HTR-8/SVneo (cell line): ENCODE measurements at regions not wholly inside any gene's neighbourhood (a gene's known extent, or its start where the extent isn't known, plus 50 kb on each side); places are given as distances from the start of the nearest gene placed in this dataset.

Experiments used
- DNase-seq: peaks from one replicate; pipeline ENCODE4 v3.0.0; 2011; ENCODE audit warnings: low spot score, mixed read lengths; ENCODE audit not compliant: insufficient read length
- FAIRE-seq: peaks from 2 replicates; lab custom pipeline; 2011; peaks lifted over from hg19 to GRCh38; lab: Jason Lieb, UNC

DNA sequence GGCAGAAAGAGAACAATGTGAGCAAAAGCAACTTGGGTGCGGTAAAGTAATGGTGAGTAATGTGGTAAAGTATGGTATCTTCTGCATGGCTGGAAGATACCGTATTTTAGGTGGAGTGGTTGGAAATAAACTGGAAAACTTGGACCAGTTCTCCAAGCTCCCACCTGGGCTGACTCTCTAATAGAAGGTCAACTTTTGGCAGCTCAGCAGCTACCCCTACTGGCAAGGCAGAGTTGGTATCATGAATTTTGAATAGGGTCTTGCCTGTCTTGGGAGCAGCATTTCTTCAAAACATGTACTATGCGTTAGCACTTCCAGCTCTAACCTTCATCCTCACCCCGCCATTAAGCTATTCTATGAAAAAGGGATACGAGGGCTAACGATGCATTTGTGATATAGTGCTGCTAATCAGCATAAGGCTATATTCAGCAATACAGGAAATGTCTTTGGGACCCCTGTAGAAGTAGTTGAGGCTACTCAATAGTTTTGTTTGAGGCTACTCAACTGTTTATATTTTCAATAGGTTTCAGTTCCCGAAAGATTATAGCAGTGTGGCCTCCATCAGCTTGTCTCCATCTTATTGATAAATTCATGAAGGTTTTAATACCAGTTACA lies 276.3 kb upstream of the FAR2 start:
- FAIRE-seq: no peak

DNA sequence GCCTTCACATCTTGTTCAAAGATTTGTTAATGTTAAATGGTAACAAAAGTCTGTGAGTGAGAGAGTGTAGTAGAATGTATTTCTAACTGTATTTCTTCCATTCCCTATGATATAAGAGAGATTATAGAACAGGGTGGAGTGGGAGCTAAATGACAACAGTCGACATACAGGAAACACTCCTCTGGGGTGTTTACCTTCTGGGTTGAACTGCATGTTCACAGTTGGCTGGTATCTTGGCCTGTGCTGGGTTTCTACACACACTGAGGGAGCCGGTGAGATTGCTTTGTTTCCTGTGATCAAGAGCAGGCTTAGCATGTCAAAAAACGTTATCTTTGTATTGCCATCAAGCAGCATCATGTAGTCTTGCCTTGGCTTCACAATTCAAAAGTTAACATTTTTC lies 274.3 kb upstream of the FAR2 start:
- FAIRE-seq: no peak
- DNase-seq: no peak

More for the DNA sequence above, 276.3 kb upstream of the FAR2 start:
- DNase-seq: peak; percentile 5

DNA sequence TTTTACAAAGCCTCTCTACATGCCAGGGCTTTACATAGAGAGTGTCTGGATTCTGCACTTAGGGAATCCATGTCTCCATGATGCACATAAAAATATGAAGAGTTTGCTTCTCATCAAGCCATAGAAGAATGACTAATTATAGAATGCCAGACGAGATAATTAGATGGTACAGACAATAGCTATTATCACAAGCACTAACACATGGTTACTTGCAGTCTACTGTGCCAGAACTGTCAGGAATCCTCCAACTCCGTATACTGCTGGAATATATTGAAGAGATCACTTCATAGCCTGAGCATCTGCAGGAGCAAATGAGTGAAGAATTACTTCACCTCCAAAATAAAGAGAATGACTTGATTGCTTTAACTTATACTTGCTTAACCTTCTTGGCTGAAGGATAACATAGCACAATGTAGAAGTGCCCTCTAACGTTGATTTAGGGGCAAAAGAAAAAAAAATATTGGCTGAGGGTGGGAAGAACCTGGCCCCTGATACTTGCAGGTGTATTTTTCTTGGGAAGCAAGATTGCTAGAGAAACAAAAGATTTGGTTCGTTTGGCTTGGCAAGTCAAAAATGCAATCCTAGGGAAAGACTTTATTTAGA lies 272.8 kb upstream of the FAR2 start:
- no peak for DNase-seq
- no peak for FAIRE-seq

DNA sequence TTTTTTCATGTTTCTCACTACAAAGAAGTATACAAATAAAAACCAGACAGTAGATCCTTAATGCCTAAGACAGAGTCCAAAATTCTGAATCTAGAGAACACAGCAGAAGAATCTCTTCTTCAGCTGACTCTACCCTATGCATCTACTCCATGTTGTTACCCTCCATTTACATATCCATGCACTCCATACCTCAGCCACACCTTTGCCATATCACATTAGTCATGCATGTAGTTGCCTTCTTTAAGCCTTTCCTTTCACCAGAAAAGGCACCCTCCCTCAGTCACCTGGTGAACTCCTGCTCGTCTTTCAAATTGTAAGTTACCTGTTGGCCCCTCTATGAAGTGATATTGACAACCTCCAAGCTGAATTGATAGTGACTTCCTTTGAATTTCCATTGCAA lies 271.2 kb upstream of the FAR2 start:
- FAIRE-seq (no peak), DNase-seq (no peak)

DNA sequence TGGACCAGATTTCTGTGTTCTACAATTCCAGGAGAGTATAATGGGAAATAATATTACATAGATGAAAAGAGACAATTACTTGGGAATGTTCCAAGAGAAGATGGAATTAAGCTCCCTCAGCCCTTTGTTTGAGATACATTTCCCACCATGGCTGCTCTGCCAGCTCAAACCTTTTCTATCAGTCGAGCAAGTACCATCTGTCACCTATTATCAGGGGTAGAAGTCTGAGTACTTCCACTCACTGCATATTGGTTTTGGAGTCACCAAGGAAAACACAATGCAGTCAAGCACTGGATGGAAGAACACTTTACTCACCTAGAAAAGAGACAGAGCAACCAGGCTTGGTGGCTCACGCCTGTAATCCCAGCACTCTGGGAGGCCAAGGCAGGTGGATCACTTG lies 270.4 kb upstream of the FAR2 start:
- no peak for FAIRE-seq
- no peak for DNase-seq

DNA sequence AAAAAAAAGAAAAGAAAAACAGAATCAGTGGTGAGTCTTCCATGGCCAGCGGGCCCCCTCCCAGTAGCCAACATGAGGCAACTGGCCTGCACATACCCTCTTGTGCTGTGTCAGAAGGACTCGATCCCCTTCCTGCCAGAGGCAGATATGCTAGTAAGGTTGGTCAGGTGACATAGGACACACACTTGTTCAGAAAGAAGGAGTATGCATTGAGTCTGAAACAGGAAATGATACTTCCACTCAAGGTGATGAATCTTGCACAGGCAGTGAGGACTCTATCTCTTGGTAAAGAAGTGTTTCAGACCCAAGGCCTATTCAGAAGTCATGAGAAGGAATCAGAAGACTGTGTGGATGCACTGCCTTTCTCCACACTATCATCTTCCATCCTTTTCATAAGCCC lies 269.7 kb upstream of the FAR2 start:
- DNase-seq (no peak), FAIRE-seq (no peak)

DNA sequence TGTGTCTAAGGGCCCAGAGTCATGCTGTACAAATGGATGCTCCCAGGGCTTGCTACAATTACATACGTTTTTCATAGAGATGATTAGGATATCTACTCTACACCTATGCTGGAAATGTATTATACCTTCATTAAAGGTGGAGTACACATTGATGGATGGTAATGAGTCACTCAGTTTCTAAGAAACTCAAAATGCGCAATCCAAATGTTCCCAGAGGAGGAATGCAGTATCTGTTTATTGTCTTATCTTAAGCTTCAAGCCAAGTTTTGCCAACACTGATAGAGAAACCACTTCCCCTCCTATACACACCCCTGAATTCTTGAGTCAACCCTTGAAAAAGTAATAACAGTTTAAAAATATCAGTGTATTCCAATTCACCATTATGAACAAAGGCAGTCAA lies 266.6 kb upstream of the FAR2 start:
- FAIRE-seq (no peak), DNase-seq (no peak)

DNA sequence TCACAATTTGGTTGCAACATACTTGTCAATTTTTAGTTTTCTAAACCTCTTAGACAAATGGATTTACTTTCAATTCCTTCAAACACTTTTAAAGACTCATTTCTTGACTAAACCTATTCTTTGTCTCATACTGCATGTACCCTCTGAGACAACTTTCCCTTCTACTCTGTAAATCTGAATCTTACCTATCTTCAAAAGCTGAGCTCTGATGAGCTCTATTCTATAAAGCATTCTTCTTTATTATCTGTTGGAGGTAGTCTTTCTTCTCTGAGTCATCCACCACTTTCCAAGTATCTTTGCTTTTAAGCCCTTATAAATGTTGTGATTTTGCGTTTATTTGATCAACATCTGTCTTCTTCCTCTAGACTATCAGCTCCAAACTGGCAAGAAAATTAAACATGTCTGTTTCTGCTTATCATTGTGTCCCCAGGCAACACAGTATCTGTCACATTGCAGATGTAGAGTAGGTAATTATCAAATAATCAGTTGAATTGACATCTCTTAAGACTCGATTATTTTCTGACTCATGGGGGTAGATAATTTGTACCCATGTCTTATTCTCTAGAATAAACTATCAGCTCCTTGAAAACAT lies 265.6 kb upstream of the FAR2 start:
- DNase-seq (no peak), FAIRE-seq (no peak)

DNA sequence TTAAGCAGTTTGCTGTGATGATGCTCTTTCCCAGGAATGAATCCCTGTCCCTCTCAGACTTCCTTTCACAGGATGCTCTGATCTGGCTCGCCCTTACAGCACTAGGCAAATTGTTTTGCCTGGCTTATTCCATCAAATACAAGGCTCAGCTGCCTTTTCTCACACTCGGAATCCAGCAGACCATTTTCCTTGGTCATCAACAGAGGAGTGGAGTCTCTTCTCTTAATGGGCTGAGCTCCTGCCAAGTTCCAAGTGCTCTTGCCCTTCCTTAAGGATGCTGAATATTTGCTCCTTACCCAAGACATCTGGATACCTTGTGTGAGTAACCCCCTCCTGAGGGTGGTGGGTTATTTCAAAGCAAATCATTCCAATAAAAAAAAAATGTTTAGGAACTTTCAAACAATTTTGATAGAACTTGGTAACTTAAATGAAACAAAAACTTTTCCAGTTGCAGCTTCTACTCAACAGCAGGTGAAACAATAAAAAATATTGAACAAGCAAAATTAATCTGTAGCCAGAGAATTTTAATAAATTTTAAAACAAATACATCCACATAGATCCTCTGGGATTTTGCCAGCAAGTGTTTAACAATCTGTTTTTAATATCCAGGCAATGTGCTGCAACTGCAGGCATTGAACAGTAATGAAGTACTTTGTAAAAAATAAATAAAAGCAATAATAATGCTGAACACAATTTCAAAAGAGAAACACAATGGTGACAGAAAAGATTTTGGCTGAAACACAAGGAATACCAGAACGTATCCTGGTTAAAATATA lies 264.0 kb upstream of the FAR2 start:
- no peak for DNase-seq
- no peak for FAIRE-seq

DNA sequence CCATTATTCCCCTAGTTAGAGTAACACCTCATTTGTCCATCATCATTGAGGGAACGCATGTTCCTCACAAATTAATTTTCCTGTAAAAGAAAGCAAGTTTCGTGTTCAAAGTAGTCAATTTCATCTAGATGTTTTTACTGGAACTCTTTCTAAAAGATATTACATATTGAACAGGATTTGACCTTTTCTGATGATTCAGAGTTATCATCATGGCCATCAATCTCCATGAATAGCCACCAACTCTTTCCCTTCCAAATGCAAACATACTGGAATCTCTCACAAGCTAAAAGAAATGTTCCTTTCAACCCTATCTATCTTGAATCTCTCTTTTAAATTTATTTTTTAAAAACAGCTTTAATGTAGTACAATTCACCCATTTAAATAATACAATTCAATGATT lies 263.1 kb upstream of the FAR2 start:
- DNase-seq: no peak

DNA sequence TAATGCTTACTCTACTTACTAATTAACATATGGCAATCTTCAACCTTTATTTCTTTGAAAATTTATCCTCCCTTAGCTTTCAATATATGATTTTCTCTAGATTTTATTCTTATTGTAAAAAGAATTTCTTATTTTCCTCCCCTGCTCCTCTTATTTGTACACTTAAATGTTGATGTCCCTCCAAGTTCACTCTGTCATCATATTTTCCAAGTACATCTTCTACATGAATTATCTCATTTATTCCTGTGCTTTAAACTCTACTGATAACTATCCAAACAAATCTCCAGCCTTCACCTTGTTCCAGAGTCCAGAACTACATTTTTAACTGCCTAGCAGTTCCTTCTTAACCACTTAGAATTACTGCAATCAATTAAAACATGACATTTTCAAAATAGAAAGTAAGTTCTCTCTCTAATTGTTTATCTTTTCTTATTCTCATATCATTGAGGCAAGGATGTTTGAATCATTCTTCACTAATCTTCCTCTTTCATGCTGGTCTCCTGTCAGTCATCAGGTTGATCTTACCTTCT lies 261.6 kb upstream of the FAR2 start:
- FAIRE-seq: no peak

More for the DNA sequence above, 263.1 kb upstream of the FAR2 start:
- no peak for FAIRE-seq

DNA sequence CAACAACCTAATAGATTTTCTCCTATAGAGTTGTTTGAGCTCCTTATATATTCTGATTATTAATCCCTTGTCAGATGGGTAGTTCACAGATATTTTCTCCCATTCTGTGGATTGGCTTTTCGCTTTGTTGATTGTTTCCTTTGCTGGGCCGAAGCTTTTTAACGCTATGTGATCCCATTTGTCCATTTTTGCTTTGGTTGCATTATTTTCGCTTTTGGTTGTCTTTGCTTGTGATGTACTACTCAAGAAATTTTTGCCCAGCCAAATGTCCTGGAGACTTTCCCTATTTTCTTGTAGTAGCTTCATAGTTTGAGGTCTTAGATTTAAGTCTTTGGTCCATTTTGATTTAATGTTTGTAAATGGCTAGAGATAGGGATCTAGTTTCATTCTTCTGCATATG lies 258.4 kb upstream of the FAR2 start:
- no peak for DNase-seq
- no peak for FAIRE-seq

More for the DNA sequence above, 261.6 kb upstream of the FAR2 start:
- DNase-seq: no peak

DNA sequence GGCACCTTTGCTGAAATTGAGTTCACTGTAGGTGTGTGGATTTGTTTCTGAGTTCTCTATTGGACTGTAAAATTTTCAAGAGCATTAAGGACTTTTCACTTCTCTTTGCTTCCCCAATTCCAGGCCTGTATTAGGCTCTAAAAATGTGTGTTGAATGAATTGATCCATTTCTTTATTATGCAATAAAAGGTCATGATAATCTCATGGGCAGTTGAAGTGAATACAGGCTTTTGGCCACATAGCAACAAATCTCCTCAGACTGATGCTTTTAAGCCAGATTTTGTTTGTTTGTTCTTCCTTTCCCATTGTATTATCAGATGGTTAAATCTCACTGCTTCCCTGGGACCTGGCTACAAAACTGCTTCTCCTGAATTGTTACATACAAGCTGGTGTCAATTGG lies 258.0 kb upstream of the FAR2 start:
- no peak for FAIRE-seq
- DNase-seq: no peak

DNA sequence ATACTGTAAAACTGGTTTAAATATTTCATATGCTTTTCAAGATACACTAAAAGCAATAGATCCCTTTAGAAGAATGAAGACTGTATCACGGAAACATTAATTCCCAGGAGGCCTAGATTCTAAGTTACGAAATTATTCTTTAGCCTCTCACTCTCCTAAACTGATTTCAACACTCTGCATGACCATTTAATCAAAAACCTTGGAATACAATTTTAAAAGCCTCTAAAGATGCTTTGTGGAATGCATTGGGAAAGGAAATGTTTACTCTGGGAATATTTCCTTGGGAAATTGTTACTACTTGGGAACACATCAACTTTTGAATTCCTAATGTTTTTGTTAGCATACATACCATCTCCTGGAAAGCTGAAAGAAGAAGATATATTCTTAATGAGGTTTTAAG lies 255.7 kb upstream of the FAR2 start:
- FAIRE-seq (no peak), DNase-seq (no peak)

DNA sequence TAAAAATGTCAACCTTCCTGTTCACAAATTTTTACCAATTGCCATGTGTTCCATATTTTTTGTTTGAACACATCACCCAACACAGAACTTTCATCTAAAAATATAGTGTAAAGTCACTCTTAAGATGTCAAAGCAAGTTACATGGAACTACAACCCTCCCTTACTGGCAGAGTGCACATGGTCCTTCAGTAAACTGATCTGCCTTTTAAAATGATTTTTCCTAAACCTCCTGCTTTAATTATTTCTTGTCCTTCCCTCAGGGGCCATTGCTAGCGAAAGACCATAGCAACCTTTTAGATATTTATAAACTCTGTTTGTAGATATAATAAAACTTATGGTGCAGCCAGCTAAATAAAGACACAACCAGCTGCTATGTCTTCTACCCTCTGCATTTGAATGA lies 255.2 kb upstream of the FAR2 start:
- no peak for DNase-seq
- no peak for FAIRE-seq

DNA sequence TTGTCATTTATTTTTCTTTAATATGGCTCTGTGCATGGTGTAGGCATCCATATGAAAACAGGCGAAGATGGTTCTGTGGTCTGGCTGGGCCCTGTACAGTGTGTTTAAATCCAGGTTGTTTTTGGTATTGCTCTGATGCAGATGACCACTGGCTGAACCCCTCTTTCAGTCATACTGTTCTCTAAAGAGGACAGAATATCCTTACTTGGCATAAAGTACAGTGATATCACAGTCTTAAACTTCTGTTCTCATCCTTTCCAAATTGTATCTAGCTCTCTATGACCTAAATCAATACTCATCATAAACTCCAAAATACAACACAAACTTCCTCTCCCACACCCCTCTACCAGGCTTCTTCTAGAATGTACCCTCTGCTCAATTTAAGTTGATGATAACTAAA lies 252.7 kb upstream of the FAR2 start:
- FAIRE-seq: no peak
- no peak for DNase-seq

DNA sequence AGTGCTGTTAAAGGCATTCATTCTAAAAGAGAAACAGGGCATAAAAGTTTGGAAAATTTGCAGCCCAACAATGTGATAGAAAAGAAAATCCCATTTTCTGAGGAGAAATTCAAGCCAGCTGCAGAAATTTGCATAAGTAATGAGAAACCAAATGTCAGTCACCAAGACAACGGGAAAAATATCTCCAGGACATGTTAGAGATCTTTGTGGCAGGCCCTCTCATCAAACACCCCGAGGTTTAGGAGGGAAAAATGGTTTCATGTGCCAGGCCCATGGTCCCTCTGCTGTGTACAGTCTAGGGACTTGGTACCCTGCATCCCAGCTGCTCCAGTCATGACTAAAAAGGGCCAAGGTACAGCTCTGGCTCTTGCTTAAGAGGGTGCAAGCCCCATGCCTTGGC lies 251.0 kb upstream of the FAR2 start:
- FAIRE-seq (no peak), DNase-seq (no peak)

DNA sequence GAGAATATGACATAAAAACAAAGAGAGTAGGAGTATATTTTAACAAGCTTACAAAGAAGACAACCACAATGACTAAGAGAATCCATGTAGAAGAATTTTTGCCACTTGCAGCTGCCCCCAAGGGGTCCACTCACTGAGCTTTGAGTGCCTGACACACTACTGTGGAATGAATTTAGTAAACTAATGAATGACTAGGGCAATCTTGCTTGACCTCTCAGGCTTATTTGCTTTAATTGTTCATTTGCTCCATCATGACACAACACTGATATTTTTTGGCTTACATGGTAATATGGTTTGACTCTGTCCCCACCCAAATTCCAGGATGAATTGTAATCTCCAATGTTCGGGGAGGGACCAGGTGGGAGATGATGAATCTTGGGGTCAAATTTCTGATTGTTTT lies 249.1 kb upstream of the FAR2 start:
- no peak for FAIRE-seq
- no peak for DNase-seq

DNA sequence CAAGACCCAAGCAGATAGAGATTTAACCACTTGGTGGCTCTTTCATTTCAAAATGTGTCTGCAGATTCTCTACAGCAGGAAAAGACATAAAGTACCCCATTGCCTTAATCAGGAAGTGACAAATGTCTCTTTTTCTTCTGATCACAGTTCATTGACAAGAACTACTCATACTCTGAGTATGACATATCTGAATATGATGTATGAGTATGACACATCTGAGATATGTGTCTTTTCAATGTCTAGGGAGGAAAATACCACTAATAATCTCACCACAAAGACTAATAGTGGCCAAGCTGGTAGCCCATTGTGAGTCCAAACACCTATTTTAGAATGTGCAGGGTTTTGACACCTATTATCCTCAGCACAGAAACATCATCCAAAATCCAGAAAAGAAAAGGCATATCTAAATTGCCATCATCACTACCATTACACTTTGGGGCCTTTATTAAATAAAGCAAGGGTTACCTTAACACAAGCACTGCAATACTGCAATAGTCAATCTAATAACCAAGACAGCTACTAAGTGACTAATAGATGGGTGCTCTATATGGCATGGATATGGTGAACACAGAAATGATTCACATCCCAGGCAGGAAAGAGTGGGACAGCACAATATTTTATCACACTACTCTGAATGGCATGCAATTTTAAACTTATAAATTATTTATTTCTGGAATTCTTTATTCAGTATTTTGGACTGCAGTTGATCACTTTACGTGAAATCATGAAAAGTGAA lies 243.7 kb upstream of the FAR2 start:
- DNase-seq (no peak), FAIRE-seq (no peak)

DNA sequence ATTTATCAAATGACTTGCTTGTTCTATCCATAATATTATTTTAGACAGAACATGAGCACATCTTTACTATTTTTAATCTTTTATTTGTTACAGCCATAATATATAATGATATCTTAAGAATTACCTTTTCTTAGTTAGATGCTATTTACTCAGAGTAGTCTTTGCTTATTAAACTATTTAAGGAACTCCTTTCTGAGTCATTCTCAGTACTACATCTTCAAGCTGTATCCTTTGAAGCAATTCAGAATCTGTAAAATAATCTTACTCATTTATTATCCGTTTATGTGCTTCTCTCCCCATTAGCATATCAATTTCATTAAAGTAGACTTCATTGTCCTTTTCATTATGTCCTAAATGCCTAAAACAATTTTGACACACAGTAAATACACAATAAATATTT lies 240.4 kb upstream of the FAR2 start:
- DNase-seq: no peak
- FAIRE-seq: no peak
